HG02642 (cell line): ENCODE measurements at regions not wholly inside any gene's neighbourhood (a gene's known extent, or its start where the extent isn't known, plus 50 kb on each side); places are given as distances from the start of the nearest gene placed in this dataset.

ENCODE experiments used
- ATAC-seq: cut with Tn5 transposase; IDR thresholded peaks from one replicate; pipeline ENCODE4 v1.9.1; 2021; ENCODE audit warnings: mild to moderate bottlenecking; ENCODE audit not compliant: unreplicated experiment, poor library complexity

DNA sequence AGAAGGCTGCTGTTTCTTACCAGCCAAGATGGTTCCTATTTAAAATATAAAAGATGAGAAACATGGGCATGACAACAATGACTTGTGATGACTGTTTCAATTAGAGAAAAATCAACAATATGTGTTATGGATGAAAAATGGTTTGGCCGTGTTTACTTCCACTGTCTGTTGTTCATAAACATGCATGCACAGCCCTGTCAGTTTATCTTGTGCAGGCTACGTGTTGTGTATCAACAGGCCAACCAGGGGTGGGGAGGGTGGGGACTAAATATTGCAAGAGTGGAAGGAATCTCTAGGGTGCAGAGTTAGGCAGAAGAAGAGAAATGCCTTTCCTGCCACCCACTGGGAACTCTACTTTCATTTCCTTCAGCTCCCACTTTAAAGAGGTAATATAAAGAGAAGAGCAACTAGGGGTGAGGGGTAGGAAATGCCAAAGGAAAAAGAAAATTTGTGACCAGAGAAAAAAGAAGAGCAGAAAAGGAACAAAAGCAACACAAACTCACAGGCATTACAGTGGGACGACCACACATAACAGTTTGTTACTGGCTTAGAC is 116.8 kb upstream of the MEIS1 start:
- ATAC-seq = no peak

DNA sequence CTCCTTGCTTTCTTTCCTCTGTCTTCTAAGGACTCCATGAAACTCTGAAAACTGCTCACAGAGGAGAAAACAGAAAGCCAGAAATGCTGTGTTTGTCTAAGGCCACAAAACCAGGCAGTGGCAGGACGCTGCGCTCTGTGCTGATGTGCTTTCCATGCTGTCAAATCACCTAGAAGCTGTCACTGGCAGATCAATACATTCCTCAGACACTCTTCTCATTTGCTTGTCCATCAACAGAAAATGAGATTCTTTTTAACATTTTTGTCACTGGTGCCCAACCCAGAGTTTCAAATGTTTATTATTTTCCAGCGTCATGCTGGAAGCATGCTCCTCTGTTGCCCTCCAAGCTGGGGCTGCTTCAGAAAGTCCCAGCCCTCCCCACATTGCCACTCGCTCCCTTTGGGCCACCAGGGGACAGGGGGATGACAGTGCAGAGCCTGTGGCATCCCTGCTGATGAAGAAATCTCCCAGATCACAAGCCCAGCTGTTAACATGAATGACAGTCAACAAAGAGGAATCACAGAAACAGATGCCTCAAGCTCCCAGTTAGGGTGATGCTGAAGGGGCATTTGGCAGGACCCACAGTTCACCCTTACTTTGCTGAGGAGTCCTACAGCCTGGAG is 117.5 kb upstream of the MEIS1 start:
- ATAC-seq = no peak

DNA sequence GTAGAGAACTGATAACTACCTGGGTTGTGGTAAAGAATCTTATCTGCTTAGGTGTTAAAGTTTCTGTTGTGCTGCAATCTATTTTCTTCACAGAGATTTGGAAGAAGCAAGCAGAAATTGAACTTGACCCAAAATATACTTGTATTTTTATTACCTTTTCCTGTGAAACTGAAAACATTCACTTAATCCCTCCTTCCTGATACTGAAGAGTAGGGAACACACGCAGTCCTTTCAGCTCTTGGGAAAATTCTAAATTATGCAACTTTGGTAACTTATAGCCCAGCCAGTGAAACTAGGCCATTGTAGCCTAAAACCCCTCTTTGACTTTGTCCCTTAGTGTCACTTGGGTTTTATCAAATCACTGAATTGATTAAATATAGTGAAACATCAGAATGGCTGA is 128.4 kb upstream of the MEIS1 start:
- no peak for ATAC-seq

DNA sequence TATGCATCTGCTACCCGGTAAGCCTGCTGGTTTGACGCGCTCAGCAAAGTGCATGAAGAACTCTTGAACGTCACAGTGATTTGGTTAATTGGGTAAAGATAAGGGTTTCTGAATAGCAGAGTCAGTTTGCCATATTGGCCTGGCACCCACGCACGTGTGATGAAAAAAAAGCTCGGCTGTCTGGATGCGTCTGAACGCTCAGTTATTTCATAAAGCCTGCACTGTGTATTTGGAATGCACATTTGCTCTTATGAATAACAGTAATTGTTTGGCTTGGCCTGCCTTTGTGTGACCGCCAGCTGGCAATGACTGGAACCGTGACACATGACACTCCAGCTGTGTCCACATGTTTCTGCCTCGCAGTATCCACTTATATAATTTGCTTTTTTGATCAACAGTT is 129.2 kb upstream of the MEIS1 start:
- ATAC-seq = no peak

DNA sequence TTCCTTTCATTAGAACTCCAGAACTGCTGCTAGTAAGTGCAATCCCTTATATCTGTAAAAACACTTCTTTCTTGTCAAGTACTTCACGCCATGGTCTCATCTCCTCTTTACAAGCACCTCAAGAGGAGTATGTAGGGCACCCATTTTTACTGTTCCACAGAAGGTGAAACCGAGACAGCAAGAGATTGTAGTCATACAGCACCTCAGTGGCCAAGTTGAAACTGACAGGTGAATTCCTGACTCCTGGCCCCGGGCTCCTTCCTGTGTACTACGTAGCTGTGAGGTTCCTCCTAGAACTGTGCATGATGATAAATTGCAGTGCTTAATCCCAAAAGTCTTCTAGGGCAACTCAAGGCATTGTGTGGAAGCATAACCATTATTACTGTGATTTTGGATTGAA is 131.5 kb upstream of the MEIS1 start:
- no peak for ATAC-seq

DNA sequence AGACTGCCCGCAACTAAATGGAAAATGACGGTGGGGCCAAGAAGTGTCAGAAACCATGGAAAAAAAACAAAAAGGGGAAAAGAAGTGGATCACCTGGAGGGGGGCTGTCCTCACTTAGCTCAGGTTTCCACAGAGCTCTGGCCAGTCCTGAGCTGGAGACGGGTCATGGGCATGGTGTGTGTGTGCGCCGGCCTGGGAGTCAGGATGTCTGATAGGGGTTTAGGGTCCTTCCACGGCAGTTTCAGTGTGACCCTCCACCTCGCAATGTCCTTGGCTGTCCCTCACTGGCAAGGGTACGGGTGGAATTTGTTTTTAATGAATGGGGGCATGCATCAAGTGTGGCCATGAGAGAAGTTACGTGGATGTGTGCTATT is 133.2 kb upstream of the MEIS1 start:
- no peak for ATAC-seq

DNA sequence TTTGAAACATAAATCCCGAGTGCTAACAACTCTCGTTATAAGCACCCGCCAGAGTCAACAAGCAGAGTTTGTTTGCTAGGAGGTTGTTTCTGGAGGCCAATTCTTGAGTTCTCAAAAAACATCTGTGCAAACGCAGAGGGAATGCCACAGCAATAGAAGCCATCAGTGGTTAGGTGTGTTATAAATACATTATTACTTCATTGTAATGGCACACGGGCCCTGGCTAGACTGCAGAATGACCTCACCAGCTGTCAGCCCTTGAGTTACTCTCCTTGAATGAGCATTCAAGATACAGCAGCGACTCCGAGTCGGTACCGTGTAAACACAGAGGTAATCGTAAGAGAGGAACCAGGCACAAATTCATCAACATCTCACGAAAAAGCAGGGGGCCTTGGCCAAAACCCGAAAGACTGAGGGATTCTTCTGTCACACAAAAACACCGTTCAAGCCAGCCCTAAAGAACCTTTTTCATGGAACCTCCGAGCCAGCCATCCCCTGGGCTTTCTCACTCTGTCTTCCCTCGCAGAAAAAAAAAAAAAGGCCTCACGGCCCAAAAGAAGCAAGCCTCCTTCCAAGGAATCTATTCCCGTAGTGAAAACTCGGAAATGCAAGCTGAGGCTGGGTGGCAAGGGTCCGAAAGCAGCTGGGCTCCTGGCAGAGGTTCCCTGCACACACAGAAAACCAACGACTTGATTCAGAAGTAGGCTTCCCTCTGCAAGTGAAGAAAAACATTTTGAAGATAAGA is 133.7 kb upstream of the MEIS1 start:
- no peak for ATAC-seq

DNA sequence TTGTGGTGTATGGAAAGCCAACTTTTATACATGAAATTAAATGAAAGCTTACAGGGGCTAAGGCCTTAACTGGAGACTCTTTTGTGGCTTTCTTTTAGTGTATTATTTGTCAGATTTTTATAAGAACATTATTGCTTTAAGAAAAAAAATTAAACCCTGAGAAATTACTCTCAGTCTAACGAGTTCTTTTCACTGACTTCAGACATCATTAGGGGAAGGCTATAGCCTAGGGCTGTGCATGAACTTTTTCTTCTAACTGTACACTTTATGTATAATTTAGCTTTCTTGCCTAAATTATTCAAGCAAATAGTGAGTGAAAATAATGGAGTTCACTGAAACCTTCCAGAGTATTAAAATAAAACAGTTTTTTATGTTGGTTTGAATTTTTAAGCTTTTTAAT is 151.1 kb upstream of the MEIS1 start:
- no peak for ATAC-seq

DNA sequence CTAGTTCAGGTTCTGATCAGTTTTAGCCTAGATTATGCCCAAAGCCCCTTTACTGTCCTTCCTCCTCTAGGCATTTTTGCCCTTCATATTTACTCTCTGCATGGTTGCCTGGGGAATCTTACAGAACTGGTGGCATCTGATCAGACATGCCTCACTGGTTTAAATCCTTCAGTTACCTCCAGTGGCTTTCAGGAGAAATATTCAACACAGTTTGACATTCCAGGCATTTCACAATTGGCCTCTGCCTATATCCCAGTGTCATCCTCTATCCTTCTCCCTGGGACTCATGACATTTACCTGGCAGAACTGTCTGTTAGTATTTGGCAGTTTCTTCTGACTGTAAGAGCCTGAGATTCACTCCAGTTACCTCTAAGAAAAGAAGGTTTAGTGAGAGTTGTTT is 152.9 kb upstream of the MEIS1 start:
- no peak for ATAC-seq

DNA sequence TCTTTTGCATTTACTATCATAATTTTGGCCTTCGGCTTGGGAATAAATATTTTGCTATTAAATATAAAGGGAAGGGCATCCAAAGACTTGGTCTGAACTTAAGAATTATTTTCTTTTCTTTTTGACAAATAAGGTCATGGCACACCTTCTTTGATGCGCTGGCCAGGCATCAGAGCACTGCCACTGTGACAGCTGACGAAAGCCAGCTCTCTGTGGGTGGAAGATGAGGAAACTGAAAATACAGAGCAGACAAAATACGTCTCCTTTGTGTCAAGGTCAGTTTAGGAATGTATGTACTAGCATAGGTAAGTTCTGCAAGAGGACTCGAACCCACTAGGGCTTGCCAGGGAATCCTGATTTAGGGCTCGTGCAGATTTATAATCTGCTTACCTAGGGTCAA is 155.9 kb upstream of the MEIS1 start:
- no peak for ATAC-seq

DNA sequence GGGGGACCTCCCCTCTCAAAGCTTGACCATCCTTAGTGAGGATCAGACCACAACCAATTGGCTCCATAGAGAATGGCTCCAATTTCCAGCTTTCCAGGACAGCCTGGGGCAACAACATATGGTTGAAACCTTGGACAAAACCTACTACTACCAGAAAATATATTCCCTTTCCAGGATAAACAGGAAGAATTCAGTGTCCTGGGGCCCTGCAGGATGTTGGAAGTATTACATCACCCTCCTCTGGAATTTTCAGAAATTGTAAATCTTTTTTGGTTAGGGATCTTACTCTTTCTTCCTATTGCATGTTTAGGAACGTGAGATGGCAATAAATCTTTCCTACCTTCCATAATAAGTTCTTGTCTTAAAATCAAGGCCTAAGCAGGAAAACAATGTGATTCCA is 158.9 kb upstream of the MEIS1 start:
- ATAC-seq = no peak

DNA sequence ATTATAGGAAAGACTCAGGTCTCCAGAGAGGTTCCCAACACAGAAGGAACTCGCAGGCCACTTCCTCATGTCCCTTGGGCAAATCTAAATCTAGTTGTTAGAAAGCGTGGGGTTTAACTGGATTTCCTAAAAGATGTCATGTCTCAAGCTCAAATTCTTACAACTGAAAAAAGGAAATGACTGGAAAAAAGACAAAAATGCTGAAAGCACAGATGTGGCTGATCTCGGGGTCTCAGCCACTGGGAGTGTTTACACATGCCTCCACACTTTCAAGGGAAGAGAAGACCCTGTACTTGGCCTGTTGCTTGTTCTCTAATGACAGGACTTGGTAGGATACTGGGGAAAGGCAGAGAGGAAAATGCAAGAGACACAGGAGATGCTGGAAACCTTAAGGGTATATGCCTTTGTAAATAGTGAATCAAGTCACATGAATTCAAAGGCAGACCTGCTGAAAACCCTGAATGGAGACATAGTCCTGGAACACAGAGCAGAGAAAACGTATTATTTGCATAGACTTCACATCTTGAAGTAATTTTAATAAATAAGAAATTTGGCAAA is 160.9 kb upstream of the MEIS1 start:
- no peak for ATAC-seq

DNA sequence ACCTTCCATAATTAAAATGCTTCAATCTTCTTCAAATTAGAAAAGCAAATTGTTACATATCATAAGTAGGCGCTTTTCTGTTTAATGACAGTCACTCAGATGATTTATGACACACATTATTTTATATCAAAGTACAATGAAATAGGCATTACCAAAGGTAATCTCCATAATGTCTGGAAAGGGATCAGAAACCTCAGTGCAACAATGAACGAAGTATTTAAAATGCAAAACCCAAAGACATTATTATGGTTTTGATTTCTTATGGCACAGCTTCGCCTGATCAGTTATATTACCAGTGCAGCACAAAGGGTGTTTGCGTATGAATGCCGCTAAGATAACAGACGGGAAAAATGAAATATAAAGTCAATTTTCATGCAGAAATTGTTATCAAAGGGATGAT is 162.2 kb upstream of the MEIS1 start:
- no peak for ATAC-seq

DNA sequence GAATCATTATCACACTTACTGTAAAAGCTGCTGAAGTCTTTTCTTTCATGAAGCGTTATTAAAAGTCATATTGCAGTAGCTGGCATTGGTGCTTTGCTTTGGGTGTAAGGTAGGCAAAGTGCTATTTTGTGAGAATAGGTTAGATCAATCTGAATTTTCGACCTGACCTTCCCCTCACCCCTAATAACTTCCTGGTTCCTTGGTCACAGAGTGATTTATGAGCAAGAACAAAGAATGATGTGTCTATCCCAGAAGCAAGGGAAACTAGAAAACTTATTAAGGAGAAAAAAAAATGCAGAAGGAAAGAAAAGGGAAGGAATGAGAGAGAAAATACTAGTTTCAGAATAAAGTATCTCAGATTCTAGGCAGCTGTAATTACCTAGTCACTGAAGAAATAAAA is 163.1 kb upstream of the MEIS1 start:
- no peak for ATAC-seq

DNA sequence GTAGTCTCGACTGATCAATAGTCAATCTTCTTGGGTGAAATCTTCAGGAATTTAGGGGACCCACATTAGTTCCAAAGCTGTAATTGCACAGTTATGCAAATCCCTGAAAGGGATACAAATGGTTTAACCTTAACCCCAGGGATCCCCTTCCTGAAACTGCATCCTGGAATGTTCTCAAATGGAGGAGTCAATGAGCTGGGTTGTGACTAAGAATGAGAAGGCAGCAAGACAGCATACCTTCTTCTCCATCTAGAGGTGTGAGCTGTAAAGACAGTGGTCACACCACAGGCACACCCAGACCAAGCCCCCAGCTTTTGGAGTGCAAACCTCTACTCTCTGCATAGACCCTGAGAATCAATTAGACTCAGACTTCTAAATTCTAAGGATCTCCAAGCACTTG is 164.7 kb upstream of the MEIS1 start:
- no peak for ATAC-seq

DNA sequence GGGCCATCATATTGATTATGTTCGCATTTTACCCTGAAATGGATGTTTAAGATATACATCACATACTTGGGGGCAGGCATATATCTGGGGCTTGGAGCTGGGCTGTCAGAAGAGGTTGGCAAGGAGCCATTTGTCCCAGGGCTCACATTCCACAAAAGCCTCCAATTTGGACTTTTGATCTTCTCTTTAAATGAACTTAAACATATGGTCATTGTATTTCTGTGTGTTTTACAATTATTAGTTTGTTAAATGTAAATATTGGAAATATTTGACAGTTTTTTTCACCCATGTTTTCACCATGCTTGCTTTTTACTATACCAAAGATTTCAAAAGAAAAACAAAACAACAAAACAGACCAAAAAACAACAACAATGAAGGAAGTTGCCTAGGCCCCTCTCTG is 165.8 kb upstream of the MEIS1 start:
- no peak for ATAC-seq

DNA sequence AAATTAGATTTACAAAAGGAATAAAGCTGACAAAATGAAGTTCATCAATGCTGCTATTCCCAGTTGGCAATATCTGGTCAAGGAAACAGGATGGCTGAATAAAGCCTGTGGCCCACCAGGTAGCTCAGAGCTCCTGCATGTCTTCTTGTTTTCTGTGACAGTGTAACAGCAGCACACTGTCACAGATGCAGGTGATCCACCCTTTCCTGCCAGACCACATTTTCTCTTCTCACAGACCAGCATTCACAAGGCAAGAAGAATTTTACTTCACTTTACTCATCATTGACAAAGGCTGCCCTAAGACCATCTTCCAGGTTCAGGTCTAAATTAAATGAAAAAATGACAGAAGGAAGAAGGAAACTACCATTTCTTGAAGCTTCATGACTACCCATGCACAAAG is 166.2 kb upstream of the MEIS1 start:
- ATAC-seq = no peak

DNA sequence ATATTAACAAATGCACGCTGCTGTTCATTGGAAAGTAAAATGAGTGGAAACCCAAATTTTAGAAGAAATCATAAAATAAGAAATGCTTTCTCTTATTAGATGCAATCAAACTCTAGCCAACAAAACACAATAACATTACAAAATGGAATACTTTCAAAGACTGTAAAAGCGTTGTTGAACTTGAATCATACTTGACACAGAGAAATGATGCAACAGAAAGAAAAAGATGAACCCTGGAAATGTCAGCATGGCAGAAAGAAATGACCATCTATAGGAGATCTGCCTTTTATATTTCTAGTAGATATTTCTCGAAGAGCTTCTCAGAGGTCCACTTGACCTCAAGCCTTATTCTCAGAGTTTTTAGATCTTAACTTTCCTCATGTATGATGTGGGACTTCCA is 170.6 kb upstream of the MEIS1 start:
- ATAC-seq = no peak

DNA sequence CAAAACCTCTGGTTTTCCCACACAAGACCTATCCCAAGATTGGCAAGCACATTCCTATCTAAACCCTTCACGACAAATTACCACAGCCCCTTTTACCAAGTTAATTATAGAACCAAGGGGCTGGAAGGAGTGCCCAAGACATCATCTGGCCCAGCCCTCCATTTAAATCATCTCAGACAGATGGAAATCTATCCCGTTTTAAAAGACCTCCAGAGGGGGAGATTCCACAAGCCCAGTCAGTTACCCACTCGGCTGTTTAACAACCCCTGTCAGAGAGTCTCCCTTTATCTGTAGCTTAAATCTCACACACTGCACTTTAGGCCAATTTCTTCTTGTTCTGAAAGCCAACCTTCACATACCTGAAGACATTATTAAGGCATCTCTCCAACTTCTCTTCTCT is 179.1 kb upstream of the MEIS1 start:
- no peak for ATAC-seq

DNA sequence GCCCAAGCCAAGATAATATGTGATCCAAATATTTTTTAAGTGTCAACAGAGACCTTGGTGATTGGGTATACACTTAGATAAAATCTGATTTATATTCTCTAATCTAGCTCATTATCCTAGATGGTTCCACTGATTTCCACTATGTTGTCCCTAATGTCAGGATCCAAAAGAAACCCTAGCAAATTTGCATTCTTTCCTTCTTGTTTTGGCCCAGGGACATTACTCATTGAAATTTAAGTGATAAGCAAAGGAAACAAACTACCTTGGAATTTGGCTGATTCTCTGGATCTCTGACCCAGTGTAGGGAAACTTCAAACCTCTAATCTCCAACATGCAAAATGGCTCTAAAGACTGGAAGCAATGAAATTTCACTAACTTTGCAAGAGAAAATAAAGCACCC is 179.8 kb upstream of the MEIS1 start:
- ATAC-seq = no peak

DNA sequence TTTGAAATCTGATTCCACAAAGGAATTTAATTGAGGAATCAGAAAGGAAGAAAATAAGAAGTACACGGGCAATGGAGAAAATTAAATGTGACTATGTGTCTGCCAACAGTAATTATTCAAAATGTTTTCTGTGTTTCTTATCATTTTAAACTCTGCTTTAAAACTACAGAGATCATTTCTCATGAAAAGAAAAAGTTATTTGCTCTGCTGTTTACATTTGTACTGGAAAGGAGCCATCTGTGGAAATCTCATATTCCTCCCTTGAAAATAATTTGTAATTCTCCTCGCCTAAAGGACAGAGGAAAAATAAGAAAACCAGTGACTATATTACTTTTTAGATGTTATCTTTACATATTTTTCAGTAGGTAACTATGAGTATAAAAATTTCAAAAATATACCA is 181.9 kb upstream of the MEIS1 start:
- ATAC-seq = no peak

DNA sequence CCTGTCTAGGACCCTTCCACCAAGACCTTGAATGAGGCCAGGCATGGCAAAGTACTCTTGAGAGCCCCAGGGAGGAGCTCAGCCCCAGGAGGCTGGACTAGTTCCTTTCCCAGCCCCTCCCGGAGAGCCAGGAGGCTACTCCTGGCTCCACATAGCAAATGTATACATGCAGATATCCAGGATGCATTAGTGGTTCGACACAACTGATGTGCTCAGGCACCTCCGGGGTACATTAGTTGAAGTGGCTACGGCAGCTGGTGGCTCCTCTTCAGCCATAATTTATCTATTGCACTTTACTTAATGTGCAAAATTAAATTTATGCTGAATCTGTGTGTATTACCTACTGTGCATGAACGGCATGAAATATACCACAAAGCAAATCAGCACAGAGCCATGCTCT is 182.8 kb upstream of the MEIS1 start:
- ATAC-seq = no peak
